HCT116 (cell line): ENCODE measurements at regions not wholly inside any gene's neighbourhood (a gene's known extent, or its start where the extent isn't known, plus 50 kb on each side); places are given as distances from the start of the nearest gene placed in this dataset.

Source experiments
- EZH2phosphoT487 ChIP-seq: fragments of 200-600 bp; IDR thresholded peaks from 2 replicates; pipeline ENCODE4 v1.6.1; 2018; ENCODE audit warnings: antibody characterized with exemption, borderline replicate concordance
- JUND ChIP-seq: IDR thresholded peaks from 2 replicates; pipeline ENCODE4 v1.6.1; 2012
- POLR2A ChIP-seq: IDR thresholded peaks from 2 replicates; pipeline ENCODE4 v1.7.0; 2011; ENCODE audit warnings: borderline replicate concordance; ENCODE audit not compliant: insufficient read depth, insufficient read length; ENCODE audit errors: extremely low read depth
- POLR2AphosphoS5 ChIP-seq: IDR thresholded peaks from 2 replicates; pipeline ENCODE4 v1.6.1; 2011; ENCODE audit warnings: mild to moderate bottlenecking, low read depth, low read length, moderate library complexity
- RAD21 ChIP-seq: IDR thresholded peaks from 2 replicates; pipeline ENCODE4 v1.6.1; 2012; ENCODE audit warnings: low read depth, mild to moderate bottlenecking
- SIN3A ChIP-seq: IDR thresholded peaks from 2 replicates; pipeline ENCODE4 v1.6.1; 2012; ENCODE audit warnings: low read depth
- SP1 ChIP-seq: IDR thresholded peaks from 2 replicates; pipeline ENCODE4 v1.6.1; 2012; ENCODE audit warnings: low read depth
- ZNF274 ChIP-seq: fragments of 200-500 bp; sonication (Bioruptor generic); IDR thresholded peaks from 2 replicates; pipeline ENCODE4 v1.6.1; 2014; ENCODE audit warnings: mild to moderate bottlenecking, low read depth, low read length, inconsistent platforms
- TF ChIP-seq, protein P1 (sequence below): IDR thresholded peaks from 2 replicates; pipeline ENCODE4 v1.6.1; 2011; ENCODE audit warnings: mild to moderate bottlenecking, low read length, moderate library complexity; ENCODE audit not compliant: insufficient replicate concordance; ENCODE audit errors: extremely low read depth
- TF ChIP-seq, protein P2 (sequence below), 3 experiments: fragments of 200-600 bp in 1 of 3; sonication (generic) in 1 of 3; IDR thresholded peaks in 2 of 3; conservative IDR thresholded peaks in 1 of 3; 2 replicates each; pipeline ENCODE4 v1.5.1; 2012 to 2017; ENCODE audit warnings: low read depth in 2 of 3, low read length in 2 of 3, antibody characterized with exemption in 1 of 3, borderline replicate concordance in 1 of 3, control low read depth in 1 of 3, mild to moderate bottlenecking in 1 of 3, mixed read lengths in 1 of 3, mixed run types in 1 of 3, moderate library complexity in 1 of 3; ENCODE audit not compliant: insufficient read depth in 1 of 3
- TF ChIP-seq, protein P3 (sequence below): IDR thresholded peaks from 2 replicates; pipeline ENCODE4 v1.6.1; 2012
- TF ChIP-seq, protein P4 (sequence below): IDR thresholded peaks from 2 replicates; pipeline ENCODE4 v1.6.1; 2012; ENCODE audit warnings: low read depth

DNA sequence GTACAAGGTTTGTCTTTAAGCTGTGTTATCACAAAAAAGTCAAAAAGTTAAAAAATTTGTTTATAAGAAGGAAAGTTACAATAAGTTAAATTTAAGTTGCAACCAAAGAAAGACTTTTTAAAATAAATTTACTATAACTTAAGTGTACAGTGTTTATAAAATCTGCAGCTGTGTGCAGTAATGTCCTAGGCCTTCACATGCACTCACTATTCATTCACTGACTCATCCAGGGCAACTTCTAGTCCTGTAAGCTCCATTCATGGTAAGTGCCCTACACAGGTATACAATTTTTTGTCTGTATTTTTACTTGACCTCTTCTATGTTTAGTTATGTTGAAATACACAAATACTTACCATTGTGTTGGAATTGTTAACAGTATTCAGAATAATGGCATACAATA is 667.9 kb upstream of the SLITRK5 start:
- no peak for TF ChIP-seq POLR2A
- no peak for TF ChIP-seq POLR2AphosphoS5
- TF ChIP-seq SIN3A: no peak
- TF ChIP-seq ZNF274: no peak
- TF ChIP-seq, protein P1, sequence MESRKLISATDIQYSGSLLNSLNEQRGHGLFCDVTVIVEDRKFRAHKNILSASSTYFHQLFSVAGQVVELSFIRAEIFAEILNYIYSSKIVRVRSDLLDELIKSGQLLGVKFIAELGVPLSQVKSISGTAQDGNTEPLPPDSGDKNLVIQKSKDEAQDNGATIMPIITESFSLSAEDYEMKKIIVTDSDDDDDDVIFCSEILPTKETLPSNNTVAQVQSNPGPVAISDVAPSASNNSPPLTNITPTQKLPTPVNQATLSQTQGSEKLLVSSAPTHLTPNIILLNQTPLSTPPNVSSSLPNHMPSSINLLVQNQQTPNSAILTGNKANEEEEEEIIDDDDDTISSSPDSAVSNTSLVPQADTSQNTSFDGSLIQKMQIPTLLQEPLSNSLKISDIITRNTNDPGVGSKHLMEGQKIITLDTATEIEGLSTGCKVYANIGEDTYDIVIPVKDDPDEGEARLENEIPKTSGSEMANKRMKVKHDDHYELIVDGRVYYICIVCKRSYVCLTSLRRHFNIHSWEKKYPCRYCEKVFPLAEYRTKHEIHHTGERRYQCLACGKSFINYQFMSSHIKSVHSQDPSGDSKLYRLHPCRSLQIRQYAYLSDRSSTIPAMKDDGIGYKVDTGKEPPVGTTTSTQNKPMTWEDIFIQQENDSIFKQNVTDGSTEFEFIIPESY: no peak
- TF ChIP-seq, protein P2, sequence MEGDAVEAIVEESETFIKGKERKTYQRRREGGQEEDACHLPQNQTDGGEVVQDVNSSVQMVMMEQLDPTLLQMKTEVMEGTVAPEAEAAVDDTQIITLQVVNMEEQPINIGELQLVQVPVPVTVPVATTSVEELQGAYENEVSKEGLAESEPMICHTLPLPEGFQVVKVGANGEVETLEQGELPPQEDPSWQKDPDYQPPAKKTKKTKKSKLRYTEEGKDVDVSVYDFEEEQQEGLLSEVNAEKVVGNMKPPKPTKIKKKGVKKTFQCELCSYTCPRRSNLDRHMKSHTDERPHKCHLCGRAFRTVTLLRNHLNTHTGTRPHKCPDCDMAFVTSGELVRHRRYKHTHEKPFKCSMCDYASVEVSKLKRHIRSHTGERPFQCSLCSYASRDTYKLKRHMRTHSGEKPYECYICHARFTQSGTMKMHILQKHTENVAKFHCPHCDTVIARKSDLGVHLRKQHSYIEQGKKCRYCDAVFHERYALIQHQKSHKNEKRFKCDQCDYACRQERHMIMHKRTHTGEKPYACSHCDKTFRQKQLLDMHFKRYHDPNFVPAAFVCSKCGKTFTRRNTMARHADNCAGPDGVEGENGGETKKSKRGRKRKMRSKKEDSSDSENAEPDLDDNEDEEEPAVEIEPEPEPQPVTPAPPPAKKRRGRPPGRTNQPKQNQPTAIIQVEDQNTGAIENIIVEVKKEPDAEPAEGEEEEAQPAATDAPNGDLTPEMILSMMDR (IDR thresholded peaks at IDR 0.05 in 2 of 3, conservative IDR thresholded peaks at IDR 0.05 in 1 of 3; ENCODE audit: borderline replicate concordance in 1 of 3, insufficient read depth in 1 of 3, low read depth in 2 of 3, low read length in 2 of 3): no peak
- no peak for TF ChIP-seq SP1
- no peak for TF ChIP-seq JUND
- TF ChIP-seq, protein P3, sequence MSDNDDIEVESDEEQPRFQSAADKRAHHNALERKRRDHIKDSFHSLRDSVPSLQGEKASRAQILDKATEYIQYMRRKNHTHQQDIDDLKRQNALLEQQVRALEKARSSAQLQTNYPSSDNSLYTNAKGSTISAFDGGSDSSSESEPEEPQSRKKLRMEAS: no peak
- TF ChIP-seq, protein P4, sequence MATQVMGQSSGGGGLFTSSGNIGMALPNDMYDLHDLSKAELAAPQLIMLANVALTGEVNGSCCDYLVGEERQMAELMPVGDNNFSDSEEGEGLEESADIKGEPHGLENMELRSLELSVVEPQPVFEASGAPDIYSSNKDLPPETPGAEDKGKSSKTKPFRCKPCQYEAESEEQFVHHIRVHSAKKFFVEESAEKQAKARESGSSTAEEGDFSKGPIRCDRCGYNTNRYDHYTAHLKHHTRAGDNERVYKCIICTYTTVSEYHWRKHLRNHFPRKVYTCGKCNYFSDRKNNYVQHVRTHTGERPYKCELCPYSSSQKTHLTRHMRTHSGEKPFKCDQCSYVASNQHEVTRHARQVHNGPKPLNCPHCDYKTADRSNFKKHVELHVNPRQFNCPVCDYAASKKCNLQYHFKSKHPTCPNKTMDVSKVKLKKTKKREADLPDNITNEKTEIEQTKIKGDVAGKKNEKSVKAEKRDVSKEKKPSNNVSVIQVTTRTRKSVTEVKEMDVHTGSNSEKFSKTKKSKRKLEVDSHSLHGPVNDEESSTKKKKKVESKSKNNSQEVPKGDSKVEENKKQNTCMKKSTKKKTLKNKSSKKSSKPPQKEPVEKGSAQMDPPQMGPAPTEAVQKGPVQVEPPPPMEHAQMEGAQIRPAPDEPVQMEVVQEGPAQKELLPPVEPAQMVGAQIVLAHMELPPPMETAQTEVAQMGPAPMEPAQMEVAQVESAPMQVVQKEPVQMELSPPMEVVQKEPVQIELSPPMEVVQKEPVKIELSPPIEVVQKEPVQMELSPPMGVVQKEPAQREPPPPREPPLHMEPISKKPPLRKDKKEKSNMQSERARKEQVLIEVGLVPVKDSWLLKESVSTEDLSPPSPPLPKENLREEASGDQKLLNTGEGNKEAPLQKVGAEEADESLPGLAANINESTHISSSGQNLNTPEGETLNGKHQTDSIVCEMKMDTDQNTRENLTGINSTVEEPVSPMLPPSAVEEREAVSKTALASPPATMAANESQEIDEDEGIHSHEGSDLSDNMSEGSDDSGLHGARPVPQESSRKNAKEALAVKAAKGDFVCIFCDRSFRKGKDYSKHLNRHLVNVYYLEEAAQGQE: no peak
- TF ChIP-seq EZH2phosphoT487: no peak
- TF ChIP-seq RAD21: no peak
